Gastrocnemius medialis (tissue), 4 donors: ENCODE measurements at regions not wholly inside any gene's neighbourhood (a gene's known extent, or its start where the extent isn't known, plus 50 kb on each side); places are given as distances from the start of the nearest gene placed in this dataset.

Experiments
- POLR2A ChIP-seq, 2 donors: fragments of 450-650 bp; IDR thresholded peaks; one replicate each; pipeline ENCODE4 v1.6.1; 2017; ENCODE audit warnings: antibody characterized with exemption in 2 of 2, mild to moderate bottlenecking in 2 of 2, moderate library complexity in 2 of 2
- TF ChIP-seq, protein P1 (sequence below), 5 experiments: fragments of 450-650 bp in 3 of 5; fragments of 200-600 bp in 2 of 5; sonication (generic) in 2 of 5; IDR thresholded peaks in 4 of 5; conservative IDR thresholded peaks in 1 of 5; 1 replicate in 4 of 5; 2 replicates in 1 of 5; pipeline ENCODE4 v1.5.1; 2016 to 2019; ENCODE audit warnings: antibody characterized with exemption in 5 of 5, mild to moderate bottlenecking in 3 of 5, moderate library complexity in 3 of 5

DNA sequence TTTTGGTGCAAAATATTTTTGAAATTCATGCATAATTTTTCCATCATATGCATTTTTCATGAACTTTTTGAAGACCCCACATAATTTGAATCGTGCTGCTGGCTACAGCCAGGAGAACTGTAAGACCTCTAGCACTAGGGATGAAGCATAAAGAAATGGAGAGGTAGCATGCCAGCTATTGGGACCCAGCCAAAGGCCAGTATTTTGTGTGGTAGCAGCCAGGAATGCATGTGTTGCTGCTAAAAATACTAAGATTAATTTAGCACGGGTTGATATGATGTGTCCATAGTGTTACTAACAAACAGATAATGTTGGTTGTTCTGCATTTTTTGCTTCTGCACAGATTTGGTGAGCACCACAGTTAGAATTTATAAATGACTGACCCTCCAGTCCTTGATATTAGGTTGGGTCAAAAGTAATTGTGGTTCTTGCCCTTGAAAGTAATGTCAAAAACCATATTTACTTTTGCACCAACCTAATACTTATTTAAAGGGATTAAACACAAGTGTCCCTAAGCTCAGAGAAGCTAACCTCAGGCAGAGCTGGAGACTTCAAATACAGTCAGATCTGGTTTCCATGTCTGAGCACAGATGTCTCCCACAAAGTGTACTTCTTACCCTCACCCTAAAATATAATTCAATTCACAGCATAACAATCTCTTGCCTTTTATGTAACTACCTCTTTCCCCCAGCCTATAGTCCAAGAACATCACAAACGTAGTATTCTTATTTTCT is 54.1 kb upstream of the NPSR1 start:
- TF ChIP-seq, protein P1, sequence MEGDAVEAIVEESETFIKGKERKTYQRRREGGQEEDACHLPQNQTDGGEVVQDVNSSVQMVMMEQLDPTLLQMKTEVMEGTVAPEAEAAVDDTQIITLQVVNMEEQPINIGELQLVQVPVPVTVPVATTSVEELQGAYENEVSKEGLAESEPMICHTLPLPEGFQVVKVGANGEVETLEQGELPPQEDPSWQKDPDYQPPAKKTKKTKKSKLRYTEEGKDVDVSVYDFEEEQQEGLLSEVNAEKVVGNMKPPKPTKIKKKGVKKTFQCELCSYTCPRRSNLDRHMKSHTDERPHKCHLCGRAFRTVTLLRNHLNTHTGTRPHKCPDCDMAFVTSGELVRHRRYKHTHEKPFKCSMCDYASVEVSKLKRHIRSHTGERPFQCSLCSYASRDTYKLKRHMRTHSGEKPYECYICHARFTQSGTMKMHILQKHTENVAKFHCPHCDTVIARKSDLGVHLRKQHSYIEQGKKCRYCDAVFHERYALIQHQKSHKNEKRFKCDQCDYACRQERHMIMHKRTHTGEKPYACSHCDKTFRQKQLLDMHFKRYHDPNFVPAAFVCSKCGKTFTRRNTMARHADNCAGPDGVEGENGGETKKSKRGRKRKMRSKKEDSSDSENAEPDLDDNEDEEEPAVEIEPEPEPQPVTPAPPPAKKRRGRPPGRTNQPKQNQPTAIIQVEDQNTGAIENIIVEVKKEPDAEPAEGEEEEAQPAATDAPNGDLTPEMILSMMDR (IDR thresholded peaks at IDR 0.05 in 4 of 5, conservative IDR thresholded peaks at IDR 0.05 in 1 of 5), result no peak
- no peak for TF ChIP-seq POLR2A (IDR thresholded peaks at IDR 0.05)
